ENCODE measurements at regions not wholly inside any gene's neighbourhood (a gene's known extent, or its start where the extent isn't known, plus 50 kb on each side); places are given as distances from the start of the nearest gene placed in this dataset.

DNA sequence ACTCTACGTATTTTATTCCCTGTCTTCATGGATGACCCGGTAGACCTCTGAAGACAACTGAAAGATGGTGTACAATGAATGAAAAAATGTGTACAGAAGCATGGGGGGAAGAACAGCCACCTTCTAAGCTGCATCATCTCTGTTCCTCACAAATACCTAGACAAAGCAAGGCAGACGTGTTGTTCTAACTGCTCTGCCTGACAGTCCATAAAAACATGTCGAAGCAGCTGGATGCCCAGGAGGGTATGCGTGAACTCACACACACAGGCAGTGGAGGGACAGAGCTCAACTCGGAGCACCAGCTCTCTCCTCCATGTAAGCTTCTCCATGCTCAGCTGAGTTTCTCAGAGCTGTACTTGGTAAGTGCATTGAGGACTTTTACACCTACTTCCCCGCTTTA, 327.4 kb downstream of the CTTN start:
- Histone ChIP-seq H3K9ac (ENCODE audit: insufficient read depth in 1 of 2, low read depth in 2 of 2, low read length in 2 of 2) (no peak overlapping the region), H3K9me1 (ENCODE audit: control insufficient read depth, insufficient read depth, low read length) (no peaks in the 10 kb centered on the region), H3K36me3 (ENCODE audit: control insufficient read depth, insufficient read depth, low read length) (no peaks in the 10 kb centered on the region), H2AFZ (ENCODE audit: low read depth, low read length) (no peak overlapping the region), H3K79me2 (ENCODE audit: control insufficient read depth, insufficient read depth, low read length) (no peaks in the 10 kb centered on the region), H3K4me1 (replicated peaks in 1 of 2; ENCODE audit: control insufficient read depth in 2 of 2, insufficient read depth in 2 of 2, low read length in 2 of 2) (no peaks in the 10 kb centered on the region), H3K4me3 (no peak overlapping the region), H4K20me1 (replicated peaks; ENCODE audit: control insufficient read depth, insufficient read depth, low read length) (no peaks in the 10 kb centered on the region; the same call in 1 of the 2 replicates), H3K4me2 (ENCODE audit: insufficient read depth, low read length) (no peak overlapping the region), H3K9me3 (replicated peaks; ENCODE audit: control insufficient read depth, insufficient read depth, low read depth, low read length) (no peaks in the 10 kb centered on the region; the same call in 1 of the 2 replicates), H3K27me3 (ENCODE audit: control insufficient read depth in 2 of 2, insufficient read depth in 2 of 2, low read length in 2 of 2) (peaks cover 5 to 42% of the 10 kb centered on the region in 2 experiments; a peak in 4 of 5 replicates), H3K27ac (ENCODE audit: extremely low read depth, low read depth, low read length) (no peak overlapping the region)
- no peak for DNase-seq (ENCODE audit: extremely low read depth in 1 of 4, low spot score in 3 of 4)
- 2% methylated on average over 7 of the region's 7 CpGs for WGBS (ENCODE audit: insufficient coverage, low coverage, missing lambda C conversion rate)
- TF ChIP-seq SMAD4 (CRISPR knock-in tag; conservative IDR thresholded peaks at IDR 0.05) (no peak), HNRNPUL1 (IDR thresholded peaks at IDR 0.05; ENCODE audit: low read length) (no peak), RBM14 (IDR thresholded peaks at IDR 0.05; ENCODE audit: borderline replicate concordance, insufficient read depth, low read depth, low read length) (no peak), MTA1 (IDR thresholded peaks at IDR 0.05; ENCODE audit: borderline replicate concordance) (no peak)
- ChIA-PET POLR2A (interaction anchor here (0.6 to 1.3 kb wide), 4 partner anchors 17 to 753 kb away, joined by 3 to 4 read pairs (median 3); no protein-coding TSS in a partner anchor), CTCF (ENCODE audit: low intra/inter-chr PET ratio) (interaction anchor here (0.6 kb wide), 1 partner anchor 60 kb away, joined by 3 read pairs; no protein-coding TSS in a partner anchor)
- intact Hi-C loops (cut with micrococcal nuclease) (no loop called here), in situ Hi-C loops (cut with MboI) (no loop called here)
- ATAC-seq = no peak
- BruUV-seq (replicated peaks) = no TSS peak
- no peak for FAIRE-seq

- in situ Hi-C loops (cut with MboI) (no loop called here), intact Hi-C loops (cut with micrococcal nuclease) (no loop called here)
- ChIA-PET CTCF (ENCODE audit: low intra/inter-chr PET ratio) (no interaction called here), POLR2A (no interaction called here)
- no peaks in the 10 kb centered on the region; the same call in 1 of the 2 replicates for H4K20me1 ChIP-seq (replicated peaks; ENCODE audit: control insufficient read depth, insufficient read depth, low read length)
- H3K9ac ChIP-seq (ENCODE audit: insufficient read depth in 1 of 2, low read depth in 2 of 2, low read length in 2 of 2) = no peak overlapping the region
- FAIRE-seq = no peak
- H3K9me1 ChIP-seq (ENCODE audit: control insufficient read depth, insufficient read depth, low read length) = no peaks in the 10 kb centered on the region
- H3K27ac ChIP-seq (ENCODE audit: extremely low read depth, low read depth, low read length) = no peak overlapping the region
- no peaks in the 10 kb centered on the region for H3K79me2 ChIP-seq (ENCODE audit: control insufficient read depth, insufficient read depth, low read length)
- no peak overlapping the region for H2AFZ ChIP-seq (ENCODE audit: low read depth, low read length)
- H3K9me3 ChIP-seq (replicated peaks; ENCODE audit: control insufficient read depth, insufficient read depth, low read depth, low read length) = no peaks in the 10 kb centered on the region; the same call in 1 of the 2 replicates
- no peaks in the 10 kb centered on the region for H3K4me1 ChIP-seq (replicated peaks in 1 of 2; ENCODE audit: control insufficient read depth in 2 of 2, insufficient read depth in 2 of 2, low read length in 2 of 2)
- H3K4me2 ChIP-seq (ENCODE audit: insufficient read depth, low read length) = no peak overlapping the region
- no peak for ATAC-seq
- H3K36me3 ChIP-seq (ENCODE audit: control insufficient read depth, insufficient read depth, low read length) = no peaks in the 10 kb centered on the region
- no peak for DNase-seq (ENCODE audit: extremely low read depth in 1 of 4, low spot score in 3 of 4)
- H3K4me3 ChIP-seq = no peak overlapping the region
- peaks cover 5 to 43% of the 10 kb centered on the region in 2 experiments; a peak in 3 of 5 replicates for H3K27me3 ChIP-seq (ENCODE audit: control insufficient read depth in 2 of 2, insufficient read depth in 2 of 2, low read length in 2 of 2)
- 2% methylated on average over 5 of the region's 5 CpGs for WGBS (ENCODE audit: insufficient coverage, low coverage, missing lambda C conversion rate)
- no TSS peak for BruUV-seq (replicated peaks)
- TF ChIP-seq ARID1B (IDR thresholded peaks at IDR 0.05) (no peak), SNIP1 (IDR thresholded peaks at IDR 0.05; ENCODE audit: low read depth) (no peak), NFE2 (IDR thresholded peaks at IDR 0.05; ENCODE audit: low read depth) (no peak), ZNF398 (CRISPR knock-in tag; IDR thresholded peaks at IDR 0.05) (no peak), RBFOX2 (IDR thresholded peaks at IDR 0.05; ENCODE audit: low read depth, low read length) (no peak), CREB1 (IDR thresholded peaks at IDR 0.05) (no peak), CREB1 (CRISPR knock-in tag; IDR thresholded peaks at IDR 0.05) (no peak), TEAD4 (IDR thresholded peaks at IDR 0.05; ENCODE audit: low read length) (no peak), TEAD4 (CRISPR knock-in tag; IDR thresholded peaks at IDR 0.05; ENCODE audit: borderline replicate concordance) (no peak), MAFK (IDR thresholded peaks at IDR 0.05; ENCODE audit: low read length) (no peak), DIDO1 (tag; IDR thresholded peaks at IDR 0.05; ENCODE audit: low read depth) (no peak)
- TF ChIP-seq, protein P1, sequence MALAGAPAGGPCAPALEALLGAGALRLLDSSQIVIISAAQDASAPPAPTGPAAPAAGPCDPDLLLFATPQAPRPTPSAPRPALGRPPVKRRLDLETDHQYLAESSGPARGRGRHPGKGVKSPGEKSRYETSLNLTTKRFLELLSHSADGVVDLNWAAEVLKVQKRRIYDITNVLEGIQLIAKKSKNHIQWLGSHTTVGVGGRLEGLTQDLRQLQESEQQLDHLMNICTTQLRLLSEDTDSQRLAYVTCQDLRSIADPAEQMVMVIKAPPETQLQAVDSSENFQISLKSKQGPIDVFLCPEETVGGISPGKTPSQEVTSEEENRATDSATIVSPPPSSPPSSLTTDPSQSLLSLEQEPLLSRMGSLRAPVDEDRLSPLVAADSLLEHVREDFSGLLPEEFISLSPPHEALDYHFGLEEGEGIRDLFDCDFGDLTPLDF (CRISPR knock-in tag; IDR thresholded peaks at IDR 0.05) = no peak
Measured at GRCh38 chr11:70727021-70727420, 328.7 kb downstream of the CTTN start.

Data from K562 (cell line).